ENCODE measurements at regions not wholly inside any gene's neighbourhood (a gene's known extent, or its start where the extent isn't known, plus 50 kb on each side); places are given as distances from the start of the nearest gene placed in this dataset.
"Not testable (repeated sequence)": the region's sequence is repeated elsewhere in the genome, so short reads cannot be mapped to it uniquely, and the experiment has no call there.

DNA sequence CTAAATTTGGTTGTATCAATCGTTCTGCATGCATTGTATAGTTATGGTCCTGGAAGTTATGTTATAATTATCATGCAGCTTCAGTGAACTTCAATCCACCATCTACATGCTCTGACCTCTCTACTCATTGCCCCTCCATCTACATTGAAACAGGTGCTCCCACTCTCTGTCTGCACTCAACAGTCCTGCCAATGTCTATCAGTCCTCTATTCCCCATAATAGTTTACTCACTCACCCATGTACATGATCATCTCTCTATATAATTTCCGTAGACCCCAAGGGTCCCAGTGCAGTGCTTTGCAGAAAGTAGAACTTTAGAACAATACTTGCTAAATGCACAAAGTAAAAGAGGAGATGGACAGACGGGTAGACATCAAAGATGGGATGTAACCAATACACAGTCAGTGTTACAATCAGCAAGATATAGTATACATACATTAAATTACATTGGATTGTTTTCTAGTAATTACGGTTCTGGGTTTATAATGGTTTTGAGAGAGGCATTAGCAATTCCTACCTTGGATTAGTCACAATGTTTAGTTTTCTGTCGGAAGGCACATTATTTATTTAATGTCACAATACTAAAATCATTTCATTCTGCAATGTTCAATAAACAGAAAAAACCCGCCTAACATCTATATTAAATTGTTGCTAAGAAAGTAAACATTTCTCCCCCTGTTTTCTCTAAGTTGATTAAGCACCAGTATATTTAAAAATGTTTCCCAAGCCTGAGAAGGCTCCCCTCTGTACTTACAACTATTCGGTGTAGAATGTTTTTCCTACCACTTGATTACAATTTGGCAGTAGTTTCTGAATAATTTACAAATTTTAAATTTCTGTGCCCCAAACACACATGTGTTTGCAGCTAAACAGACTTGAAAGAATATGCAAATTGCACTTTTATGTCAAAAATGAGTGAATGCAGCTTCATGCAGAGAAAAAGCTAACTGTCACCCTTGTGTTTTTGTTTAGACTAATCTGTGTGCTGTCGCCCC lies 94.4 kb upstream of the SIX2 start:
- H3K36me3 ChIP-seq (ENCODE audit: insufficient read depth, low read length) = no peaks in the 10 kb centered on the region
- intact Hi-C loops (cut with micrococcal nuclease) = no loop called here
- Mint-ChIP-seq H3K36me3 (no peaks in the 10 kb centered on the region), H3K4me1 (no peaks in the 10 kb centered on the region), H3K27me3 (peaks cover 10 to 18% of the 10 kb centered on the region in 2 donors), H3K27ac (no peak overlapping the region), H3K9me3 (peaks cover 0 to 6% (median under 1%) of the 10 kb centered on the region in 8 donors), H3K4me3 (no peak overlapping the region)
- ChIA-PET POLR2A (ENCODE audit: partially characterized antibody) (no interaction called here), CTCF (ENCODE audit: partially characterized antibody) (no interaction called here)
- no peaks in the 10 kb centered on the region for H3K9me3 ChIP-seq (ENCODE audit: control insufficient read depth in 1 of 2, low read length in 2 of 2)
- no peak overlapping the region for H3K4me3 ChIP-seq (ENCODE audit: low read length in 2 of 2)
- H3K27ac ChIP-seq (ENCODE audit: low read depth, low read length) = no peak overlapping the region
- peaks cover 5% of the 10 kb centered on the region for H3K27me3 ChIP-seq (ENCODE audit: insufficient read depth, low read length)
- no peaks in the 10 kb centered on the region for H3K4me1 ChIP-seq (ENCODE audit: insufficient read depth, low read length)
- DNase-seq = no peak

DNA sequence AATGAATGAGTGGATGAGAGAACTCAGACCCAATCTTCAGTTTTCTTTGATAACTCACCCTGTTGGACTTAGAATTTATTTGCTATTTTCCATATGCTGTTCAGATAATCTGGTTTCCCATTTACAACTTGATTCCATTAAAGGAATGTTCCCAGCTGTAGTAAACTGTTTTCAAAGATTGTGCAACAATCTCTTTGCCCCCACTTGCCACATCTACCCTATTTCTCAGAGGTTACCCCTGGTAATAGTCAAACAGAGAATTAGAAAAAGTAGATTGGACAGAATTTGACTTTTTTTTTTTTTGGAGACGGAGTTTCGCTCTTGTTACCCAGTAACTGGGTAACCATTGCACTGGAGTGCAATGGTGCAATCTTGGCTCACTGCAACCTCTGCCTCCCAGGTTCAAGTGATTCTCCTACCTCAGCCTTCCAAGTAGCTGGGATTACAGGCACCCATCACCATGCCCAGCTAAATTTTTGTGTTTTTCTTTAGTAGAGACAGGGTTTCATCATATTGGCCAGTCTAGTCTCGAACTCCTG lies 93.4 kb upstream of the SIX2 start:
- H3K9me3 Mint-ChIP-seq = peaks cover 0 to 3% (median 0%) of the 10 kb centered on the region in 8 donors
- H3K4me1 Mint-ChIP-seq = no peaks in the 10 kb centered on the region
- no peak for DNase-seq
- Histone ChIP-seq H3K9me3 (ENCODE audit: control insufficient read depth in 1 of 2, low read length in 2 of 2) (no peaks in the 10 kb centered on the region), H3K4me1 (ENCODE audit: insufficient read depth, low read length) (no peaks in the 10 kb centered on the region), H3K27me3 (ENCODE audit: insufficient read depth, low read length) (peaks cover 5% of the 10 kb centered on the region), H3K4me3 (ENCODE audit: low read length in 2 of 2) (no peak overlapping the region), H3K36me3 (ENCODE audit: insufficient read depth, low read length) (no peaks in the 10 kb centered on the region), H3K27ac (ENCODE audit: low read depth, low read length) (no peak overlapping the region)
- no peaks in the 10 kb centered on the region for H3K36me3 Mint-ChIP-seq
- peaks cover 10 to 18% of the 10 kb centered on the region in 2 donors for H3K27me3 Mint-ChIP-seq
- POLR2A ChIA-PET (ENCODE audit: partially characterized antibody) = no interaction called here
- H3K4me3 Mint-ChIP-seq = no peak overlapping the region
- H3K27ac Mint-ChIP-seq = no peak overlapping the region
- intact Hi-C loops (cut with micrococcal nuclease) = no loop called here
- CTCF ChIA-PET (ENCODE audit: partially characterized antibody) = no interaction called here

- CTCF ChIA-PET (ENCODE audit: partially characterized antibody) = no interaction called here
- Histone ChIP-seq H3K27ac (ENCODE audit: low read depth, low read length) (no peak overlapping the region), H3K4me3 (ENCODE audit: low read length in 2 of 2) (no peak overlapping the region), H3K4me1 (ENCODE audit: insufficient read depth, low read length) (no peaks in the 10 kb centered on the region), H3K9me3 (ENCODE audit: control insufficient read depth in 1 of 2, low read length in 2 of 2) (no peaks in the 10 kb centered on the region), H3K27me3 (ENCODE audit: insufficient read depth, low read length) (peaks cover 5% of the 10 kb centered on the region), H3K36me3 (ENCODE audit: insufficient read depth, low read length) (no peaks in the 10 kb centered on the region)
- Mint-ChIP-seq H3K4me3 (no peak overlapping the region), H3K36me3 (no peaks in the 10 kb centered on the region), H3K27ac (no peak overlapping the region), H3K9me3 (peaks cover 0 to 3% (median 0%) of the 10 kb centered on the region in 8 donors), H3K27me3 (peaks cover 9 to 18% of the 10 kb centered on the region in 2 donors), H3K4me1 (no peaks in the 10 kb centered on the region)
- POLR2A ChIA-PET (ENCODE audit: partially characterized antibody) = no interaction called here
- DNase-seq = no peak
- intact Hi-C loops (cut with micrococcal nuclease) = no loop called here
Measured at GRCh38 chr2:45102141-45102540, 92.9 kb upstream of the SIX2 start.

GRCh38 chr2:45096996-45097395 lies 87.7 kb upstream of the SIX2 start:
- CTCF ChIA-PET (ENCODE audit: partially characterized antibody) = no interaction called here
- Histone ChIP-seq H3K27me3 (ENCODE audit: insufficient read depth, low read length) (no peaks in the 10 kb centered on the region), H3K4me3 (ENCODE audit: low read length in 2 of 2) (no peak overlapping the region), H3K36me3 (ENCODE audit: insufficient read depth, low read length) (no peaks in the 10 kb centered on the region), H3K4me1 (ENCODE audit: insufficient read depth, low read length) (no peaks in the 10 kb centered on the region), H3K9me3 (ENCODE audit: control insufficient read depth in 1 of 2, low read length in 2 of 2) (no peaks in the 10 kb centered on the region), H3K27ac (ENCODE audit: low read depth, low read length) (no peak overlapping the region)
- intact Hi-C loops (cut with micrococcal nuclease) = no loop called here
- Mint-ChIP-seq H3K27me3 (peaks cover 5% of the 10 kb centered on the region in 2 donors), H3K4me1 (no peaks in the 10 kb centered on the region), H3K4me3 (no peak overlapping the region), H3K36me3 (no peaks in the 10 kb centered on the region), H3K9me3 (peaks cover 0 to 3% (median 0%) of the 10 kb centered on the region in 8 donors), H3K27ac (no peak overlapping the region)
- no peak for DNase-seq
- POLR2A ChIA-PET (ENCODE audit: partially characterized antibody) = no interaction called here

DNA sequence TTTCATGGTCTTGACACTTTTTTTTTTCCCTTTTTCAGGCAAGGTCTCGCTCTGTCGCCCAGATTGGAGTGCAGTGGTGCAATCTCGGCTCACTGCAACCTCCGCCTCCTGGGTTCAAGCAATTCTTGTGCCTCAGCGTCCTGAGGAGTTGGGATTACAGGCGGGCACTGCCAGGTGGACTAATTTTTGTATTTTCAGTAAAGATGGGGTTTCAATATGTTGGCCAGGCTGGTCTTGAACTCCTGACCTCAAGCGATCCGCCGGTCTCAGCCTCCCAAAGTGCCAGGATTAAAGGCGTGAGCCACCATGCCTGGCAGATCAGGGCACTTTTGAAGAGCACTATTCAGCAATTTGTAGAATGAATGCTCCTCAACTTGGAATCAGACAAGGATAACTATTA lies 86.8 kb upstream of the SIX2 start:
- H3K4me1 ChIP-seq (ENCODE audit: insufficient read depth, low read length); DNase-seq; H3K9me3 Mint-ChIP-seq; POLR2A ChIA-PET (ENCODE audit: partially characterized antibody); H3K27me3 ChIP-seq (ENCODE audit: insufficient read depth, low read length); intact Hi-C loops (cut with micrococcal nuclease); H3K27ac Mint-ChIP-seq; H3K4me1 Mint-ChIP-seq; H3K36me3 ChIP-seq (ENCODE audit: insufficient read depth, low read length); H3K27ac ChIP-seq (ENCODE audit: low read depth, low read length); CTCF ChIA-PET (ENCODE audit: partially characterized antibody); H3K27me3 Mint-ChIP-seq; H3K4me3 Mint-ChIP-seq; H3K4me3 ChIP-seq (ENCODE audit: low read length in 2 of 2); H3K9me3 ChIP-seq (ENCODE audit: control insufficient read depth in 1 of 2, low read length in 2 of 2); H3K36me3 Mint-ChIP-seq: not testable (repeated sequence)

GRCh38 chr2:45093663-45094062 lies 84.4 kb upstream of the SIX2 start:
- H3K9me3 Mint-ChIP-seq = peaks cover 0 to 5% (median 0%) of the 10 kb centered on the region in 8 donors
- Histone ChIP-seq H3K36me3 (ENCODE audit: insufficient read depth, low read length) (no peaks in the 10 kb centered on the region), H3K27me3 (ENCODE audit: insufficient read depth, low read length) (no peaks in the 10 kb centered on the region), H3K9me3 (ENCODE audit: control insufficient read depth in 1 of 2, low read length in 2 of 2) (no peaks in the 10 kb centered on the region), H3K27ac (ENCODE audit: low read depth, low read length) (no peak overlapping the region), H3K4me1 (ENCODE audit: insufficient read depth, low read length) (no peaks in the 10 kb centered on the region), H3K4me3 (ENCODE audit: low read length in 2 of 2) (no peak overlapping the region)
- ChIA-PET CTCF (ENCODE audit: partially characterized antibody) (no interaction called here), POLR2A (ENCODE audit: partially characterized antibody) (no interaction called here)
- H3K4me1 Mint-ChIP-seq = no peaks in the 10 kb centered on the region
- no peak overlapping the region for H3K27ac Mint-ChIP-seq
- DNase-seq = no peak
- peaks cover 3 to 4% of the 10 kb centered on the region in 2 donors for H3K27me3 Mint-ChIP-seq
- H3K4me3 Mint-ChIP-seq = no peak overlapping the region
- no peaks in the 10 kb centered on the region for H3K36me3 Mint-ChIP-seq
- intact Hi-C loops (cut with micrococcal nuclease) = no loop called here

- no peaks in the 10 kb centered on the region for H3K4me1 Mint-ChIP-seq
- Histone ChIP-seq H3K9me3 (ENCODE audit: control insufficient read depth in 1 of 2, low read length in 2 of 2) (no peaks in the 10 kb centered on the region), H3K27me3 (ENCODE audit: insufficient read depth, low read length) (no peaks in the 10 kb centered on the region), H3K27ac (ENCODE audit: low read depth, low read length) (no peak overlapping the region), H3K4me1 (ENCODE audit: insufficient read depth, low read length) (no peaks in the 10 kb centered on the region), H3K36me3 (ENCODE audit: insufficient read depth, low read length) (no peaks in the 10 kb centered on the region), H3K4me3 (ENCODE audit: low read length in 2 of 2) (no peak overlapping the region)
- H3K36me3 Mint-ChIP-seq = no peaks in the 10 kb centered on the region
- POLR2A ChIA-PET (ENCODE audit: partially characterized antibody) = no interaction called here
- CTCF ChIA-PET (ENCODE audit: partially characterized antibody) = no interaction called here
- DNase-seq = no peak
- peaks cover 0 to 5% (median 0%) of the 10 kb centered on the region in 8 donors for H3K9me3 Mint-ChIP-seq
- no peak overlapping the region for H3K4me3 Mint-ChIP-seq
- peaks cover 3 to 4% of the 10 kb centered on the region in 2 donors for H3K27me3 Mint-ChIP-seq
- intact Hi-C loops (cut with micrococcal nuclease) = no loop called here
- no peak overlapping the region for H3K27ac Mint-ChIP-seq
Measured at GRCh38 chr2:45093181-45093580, 83.9 kb upstream of the SIX2 start.

Data from CD4-positive, alpha-beta memory T cell (primary cell).